ENCODE measurements at regions not wholly inside any gene's neighbourhood (a gene's known extent, or its start where the extent isn't known, plus 50 kb on each side); places are given as distances from the start of the nearest gene placed in this dataset.

DNA sequence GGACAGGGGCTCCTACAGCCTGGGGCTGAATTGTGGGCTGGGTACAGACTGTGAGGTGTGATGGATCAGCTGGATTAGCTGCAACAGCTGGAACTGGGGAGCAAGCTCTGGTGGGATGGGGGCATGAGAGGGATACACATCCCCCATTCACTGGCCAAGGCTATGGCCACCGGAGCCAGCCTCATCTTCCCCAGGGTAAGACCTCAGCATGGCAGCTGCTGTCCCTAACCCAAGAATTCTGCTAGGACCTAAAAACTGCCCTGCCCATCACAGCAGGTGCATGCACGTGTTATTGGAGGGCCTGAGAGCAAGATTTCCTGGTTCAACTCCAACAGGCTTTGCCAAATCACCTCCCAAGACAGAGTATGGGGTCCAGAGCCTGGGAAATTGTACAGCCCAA, 258.6 kb upstream of the AGTR2 start:
- TF ChIP-seq, protein P1, sequence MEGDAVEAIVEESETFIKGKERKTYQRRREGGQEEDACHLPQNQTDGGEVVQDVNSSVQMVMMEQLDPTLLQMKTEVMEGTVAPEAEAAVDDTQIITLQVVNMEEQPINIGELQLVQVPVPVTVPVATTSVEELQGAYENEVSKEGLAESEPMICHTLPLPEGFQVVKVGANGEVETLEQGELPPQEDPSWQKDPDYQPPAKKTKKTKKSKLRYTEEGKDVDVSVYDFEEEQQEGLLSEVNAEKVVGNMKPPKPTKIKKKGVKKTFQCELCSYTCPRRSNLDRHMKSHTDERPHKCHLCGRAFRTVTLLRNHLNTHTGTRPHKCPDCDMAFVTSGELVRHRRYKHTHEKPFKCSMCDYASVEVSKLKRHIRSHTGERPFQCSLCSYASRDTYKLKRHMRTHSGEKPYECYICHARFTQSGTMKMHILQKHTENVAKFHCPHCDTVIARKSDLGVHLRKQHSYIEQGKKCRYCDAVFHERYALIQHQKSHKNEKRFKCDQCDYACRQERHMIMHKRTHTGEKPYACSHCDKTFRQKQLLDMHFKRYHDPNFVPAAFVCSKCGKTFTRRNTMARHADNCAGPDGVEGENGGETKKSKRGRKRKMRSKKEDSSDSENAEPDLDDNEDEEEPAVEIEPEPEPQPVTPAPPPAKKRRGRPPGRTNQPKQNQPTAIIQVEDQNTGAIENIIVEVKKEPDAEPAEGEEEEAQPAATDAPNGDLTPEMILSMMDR (IDR thresholded peaks at IDR 0.05): no peak
- TF ChIP-seq POLR2AphosphoS5 (IDR thresholded peaks at IDR 0.05) (no peak), POLR2A (IDR thresholded peaks at IDR 0.05) (no peak), EP300 (IDR thresholded peaks at IDR 0.05) (no peak)

All from stomach (tissue), 4 donors.